ENCODE measurements at regions not wholly inside any gene's neighbourhood (a gene's known extent, or its start where the extent isn't known, plus 50 kb on each side); places are given as distances from the start of the nearest gene placed in this dataset.

- H3K4me3 ChIP-seq = no peak overlapping the region
- H3K36me3 ChIP-seq = no peaks in the 10 kb centered on the region
- no peaks in the 10 kb centered on the region for H3K27me3 ChIP-seq
- 30 to 42% methylated on average over 2 of the region's 2 CpGs for WGBS, 2 donors
- TF ChIP-seq POLR2A (IDR thresholded peaks at IDR 0.05) (no peak), EP300 (IDR thresholded peaks at IDR 0.05) (no peak)
- TF ChIP-seq, protein P1, sequence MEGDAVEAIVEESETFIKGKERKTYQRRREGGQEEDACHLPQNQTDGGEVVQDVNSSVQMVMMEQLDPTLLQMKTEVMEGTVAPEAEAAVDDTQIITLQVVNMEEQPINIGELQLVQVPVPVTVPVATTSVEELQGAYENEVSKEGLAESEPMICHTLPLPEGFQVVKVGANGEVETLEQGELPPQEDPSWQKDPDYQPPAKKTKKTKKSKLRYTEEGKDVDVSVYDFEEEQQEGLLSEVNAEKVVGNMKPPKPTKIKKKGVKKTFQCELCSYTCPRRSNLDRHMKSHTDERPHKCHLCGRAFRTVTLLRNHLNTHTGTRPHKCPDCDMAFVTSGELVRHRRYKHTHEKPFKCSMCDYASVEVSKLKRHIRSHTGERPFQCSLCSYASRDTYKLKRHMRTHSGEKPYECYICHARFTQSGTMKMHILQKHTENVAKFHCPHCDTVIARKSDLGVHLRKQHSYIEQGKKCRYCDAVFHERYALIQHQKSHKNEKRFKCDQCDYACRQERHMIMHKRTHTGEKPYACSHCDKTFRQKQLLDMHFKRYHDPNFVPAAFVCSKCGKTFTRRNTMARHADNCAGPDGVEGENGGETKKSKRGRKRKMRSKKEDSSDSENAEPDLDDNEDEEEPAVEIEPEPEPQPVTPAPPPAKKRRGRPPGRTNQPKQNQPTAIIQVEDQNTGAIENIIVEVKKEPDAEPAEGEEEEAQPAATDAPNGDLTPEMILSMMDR (IDR thresholded peaks at IDR 0.05) = no peak
- H3K9me3 ChIP-seq = no peaks in the 10 kb centered on the region
- H3K27ac ChIP-seq = no peak overlapping the region
- no peak for DNase-seq (ENCODE audit: low spot score in 2 of 2)
- H3K4me1 ChIP-seq = no peaks in the 10 kb centered on the region
Measured at GRCh38 chr4:60605646-60606354, 594.3 kb upstream of the ADGRL3 start.

GRCh38 chr4:60611762-60612496, 588.2 kb upstream of the ADGRL3 start:
- no peaks in the 10 kb centered on the region for H3K4me1 ChIP-seq
- DNase-seq (ENCODE audit: low spot score in 2 of 2) = no peak
- TF ChIP-seq, protein P1 (IDR thresholded peaks at IDR 0.05) = no peak
- no peak for TF ChIP-seq POLR2A (IDR thresholded peaks at IDR 0.05)
- TF ChIP-seq EP300 (IDR thresholded peaks at IDR 0.05) = no peak
- H3K27ac ChIP-seq = no peak overlapping the region
- no peaks in the 10 kb centered on the region for H3K36me3 ChIP-seq
- no peaks in the 10 kb centered on the region for H3K27me3 ChIP-seq
- peaks cover 0 to 12% (median 0%) of the 10 kb centered on the region in 4 donors for H3K9me3 ChIP-seq
- 89 to 97% methylated on average over 9 of the region's 9 CpGs for WGBS, 2 donors
- no peak overlapping the region for H3K4me3 ChIP-seq

GRCh38 chr4:60617731-60618130, 582.4 kb upstream of the ADGRL3 start:
- peaks cover 0 to 12% (median 0%) of the 10 kb centered on the region in 4 donors for H3K9me3 ChIP-seq
- no peak overlapping the region for H3K4me3 ChIP-seq
- no peaks in the 10 kb centered on the region for H3K27me3 ChIP-seq
- no peak for DNase-seq (ENCODE audit: low spot score in 2 of 2)
- H3K36me3 ChIP-seq = no peaks in the 10 kb centered on the region
- WGBS, 2 donors = 75 to 85% methylated on average over 4 of the region's 4 CpGs
- no peak overlapping the region for H3K27ac ChIP-seq
- no peaks in the 10 kb centered on the region for H3K4me1 ChIP-seq
- TF ChIP-seq, protein P1 (IDR thresholded peaks at IDR 0.05) = no peak
- TF ChIP-seq EP300 (IDR thresholded peaks at IDR 0.05) = no peak

- WGBS, 2 donors = 57 to 75% methylated on average over 2 of the region's 2 CpGs
- Histone ChIP-seq H3K9me3 (peaks cover 0 to 12% (median 0%) of the 10 kb centered on the region in 4 donors), H3K4me3 (no peak overlapping the region), H3K27ac (no peak overlapping the region), H3K36me3 (no peaks in the 10 kb centered on the region), H3K27me3 (no peaks in the 10 kb centered on the region), H3K4me1 (no peaks in the 10 kb centered on the region)
- TF ChIP-seq, protein P1 (IDR thresholded peaks at IDR 0.05) = no peak
- TF ChIP-seq POLR2A (IDR thresholded peaks at IDR 0.05) (no peak), EP300 (IDR thresholded peaks at IDR 0.05) (no peak)
- DNase-seq (ENCODE audit: low spot score in 2 of 2) = no peak
Measured at GRCh38 chr4:60619531-60620305, 580.4 kb upstream of the ADGRL3 start.

All from tibial nerve (tissue), 4 donors.